ENCODE measurements at regions not wholly inside any gene's neighbourhood (a gene's known extent, or its start where the extent isn't known, plus 50 kb on each side); places are given as distances from the start of the nearest gene placed in this dataset.
"Not testable (repeated sequence)": the region's sequence is repeated elsewhere in the genome, so short reads cannot be mapped to it uniquely, and the experiment has no call there.

DNA sequence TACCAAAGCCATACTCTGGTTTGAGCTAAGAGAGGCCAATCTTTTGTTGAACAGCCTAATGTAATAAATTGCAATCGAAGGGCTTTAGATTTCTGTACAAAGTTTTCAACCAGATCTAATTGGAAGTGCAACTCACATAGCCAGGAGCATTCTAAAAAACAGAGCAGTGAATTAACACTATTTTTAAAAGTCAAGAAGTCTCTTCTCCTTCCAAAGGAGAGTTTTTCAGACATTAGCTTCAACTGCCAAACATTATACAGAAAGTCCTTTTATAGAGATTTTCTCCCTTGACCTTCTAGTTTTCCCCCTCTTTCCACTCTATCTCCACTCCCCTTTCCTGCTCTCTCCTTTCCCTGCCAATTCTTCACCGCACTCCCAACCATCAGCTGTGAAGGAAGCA, 259.6 kb downstream of the NOVA1 start:
- DNase-seq (ENCODE audit: insufficient read length, low spot score), result no peak
- no peak for TF ChIP-seq POLR2A (IDR thresholded peaks at IDR 0.05; ENCODE audit: low read depth, low read length)
- no peak for FAIRE-seq

DNA sequence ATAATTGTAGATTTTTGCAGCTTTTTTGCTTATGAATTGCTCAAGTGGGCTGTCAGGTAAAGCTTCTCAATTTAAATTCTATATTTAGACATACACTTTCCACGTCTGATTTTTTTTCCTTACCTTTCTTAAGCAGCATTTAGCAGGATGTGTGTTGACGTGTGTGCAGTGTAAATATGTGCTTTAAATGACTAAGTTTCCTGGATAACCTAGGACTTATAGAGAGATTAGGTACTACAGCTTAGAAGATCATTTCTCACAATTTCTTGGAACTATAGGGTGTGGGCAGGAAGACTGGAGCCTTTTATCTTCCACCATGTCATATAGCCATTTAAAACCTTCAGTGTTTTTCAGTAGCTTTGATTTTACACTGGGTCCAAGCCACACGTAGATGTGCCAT, 263.5 kb downstream of the NOVA1 start:
- no peak for TF ChIP-seq POLR2A (IDR thresholded peaks at IDR 0.05; ENCODE audit: low read depth, low read length)
- no peak for DNase-seq (ENCODE audit: insufficient read length, low spot score)
- no peak for FAIRE-seq

DNA sequence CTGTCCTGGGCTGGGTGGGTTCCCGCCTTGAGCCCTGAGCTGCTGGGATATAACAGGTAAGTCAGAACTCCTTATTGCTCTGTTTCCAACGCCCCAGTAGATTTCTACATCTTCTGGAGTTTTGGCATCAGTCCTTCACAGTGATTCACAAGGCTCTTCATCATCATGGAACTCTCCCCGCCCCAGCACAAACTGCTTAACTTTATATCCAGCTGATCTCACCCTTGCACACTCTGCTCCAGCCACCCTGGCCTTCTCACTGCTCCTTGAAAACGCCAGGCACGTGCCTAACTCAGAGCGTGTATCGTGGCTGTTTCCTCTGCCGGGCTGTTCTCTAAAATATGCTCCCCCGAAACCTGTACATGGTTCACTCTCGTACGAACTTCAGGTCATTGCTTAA, 264.9 kb downstream of the NOVA1 start:
- no peak for TF ChIP-seq POLR2A (IDR thresholded peaks at IDR 0.05; ENCODE audit: low read depth, low read length)
- DNase-seq (ENCODE audit: insufficient read length, low spot score) (no peak), FAIRE-seq (no peak)

- DNase-seq (ENCODE audit: insufficient read length, low spot score) (no peak), FAIRE-seq (no peak)
- no peak for TF ChIP-seq POLR2A (IDR thresholded peaks at IDR 0.05; ENCODE audit: low read depth, low read length)
These were observed 266.9 kb downstream of the NOVA1 start for GRCh38 chr14:26330982-26331381.

- FAIRE-seq, result no peak
These were observed 269.0 kb downstream of the NOVA1 start for GRCh38 chr14:26328791-26329190.

DNA sequence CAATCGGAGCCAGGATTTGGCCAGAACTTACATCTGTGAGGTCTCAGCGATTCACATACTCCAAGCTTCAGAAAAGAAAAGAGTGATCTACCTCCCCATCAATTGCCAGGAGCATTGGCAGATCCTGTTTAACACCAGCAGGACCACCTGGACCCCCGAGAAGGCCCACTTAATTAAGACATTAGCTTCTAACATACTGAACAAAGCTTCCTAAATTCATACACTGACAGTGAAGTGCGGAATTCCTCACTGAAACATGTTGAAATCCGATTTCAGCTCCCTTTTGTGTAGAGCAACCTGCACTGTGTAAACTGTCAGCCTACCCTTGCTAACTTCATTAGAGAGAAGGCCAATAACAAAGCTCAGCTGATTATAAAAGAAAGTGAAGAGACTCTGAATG, 274.0 kb downstream of the NOVA1 start:
- no peak for FAIRE-seq
- no peak for TF ChIP-seq POLR2A (IDR thresholded peaks at IDR 0.05; ENCODE audit: low read depth, low read length)
- no peak for DNase-seq (ENCODE audit: insufficient read length, low spot score)

More at GRCh38 chr14:26328791-26329190, 269.0 kb downstream of the NOVA1 start:
- no peak for TF ChIP-seq POLR2A (IDR thresholded peaks at IDR 0.05; ENCODE audit: low read depth, low read length)
- DNase-seq (ENCODE audit: insufficient read length, low spot score), result no peak

DNA sequence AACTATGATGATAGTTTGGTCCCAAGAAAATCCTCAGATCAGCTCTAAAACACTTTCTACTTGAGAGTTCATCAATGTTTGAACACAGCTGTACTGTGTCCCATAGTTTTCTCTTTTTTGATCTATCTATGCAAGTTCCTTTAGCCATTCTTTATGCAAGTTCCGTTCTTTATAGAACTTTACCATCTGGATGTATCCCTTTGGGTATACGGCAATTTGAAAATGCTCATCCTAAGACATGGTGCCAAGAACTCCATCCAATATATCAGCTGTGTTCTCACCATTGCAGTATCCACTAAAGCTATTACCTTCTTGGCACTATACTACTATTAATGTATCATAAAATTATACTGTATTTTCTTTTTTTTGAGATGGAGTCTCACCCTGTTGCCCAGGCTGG, 276.9 kb downstream of the NOVA1 start:
- TF ChIP-seq POLR2A (IDR thresholded peaks at IDR 0.05; ENCODE audit: low read depth, low read length), result no peak
- FAIRE-seq, result no peak
- DNase-seq (ENCODE audit: insufficient read length, low spot score), result no peak

- DNase-seq (ENCODE audit: insufficient read length, low spot score), result no peak
- no peak for FAIRE-seq
- TF ChIP-seq POLR2A (IDR thresholded peaks at IDR 0.05; ENCODE audit: low read depth, low read length), result no peak
These were observed 278.5 kb downstream of the NOVA1 start for GRCh38 chr14:26319139-26319864.

- no peak for DNase-seq (ENCODE audit: insufficient read length, low spot score)
- no peak for FAIRE-seq
- TF ChIP-seq POLR2A (IDR thresholded peaks at IDR 0.05; ENCODE audit: low read depth, low read length), result no peak
These were observed 293.8 kb downstream of the NOVA1 start for GRCh38 chr14:26304056-26304455.

DNA sequence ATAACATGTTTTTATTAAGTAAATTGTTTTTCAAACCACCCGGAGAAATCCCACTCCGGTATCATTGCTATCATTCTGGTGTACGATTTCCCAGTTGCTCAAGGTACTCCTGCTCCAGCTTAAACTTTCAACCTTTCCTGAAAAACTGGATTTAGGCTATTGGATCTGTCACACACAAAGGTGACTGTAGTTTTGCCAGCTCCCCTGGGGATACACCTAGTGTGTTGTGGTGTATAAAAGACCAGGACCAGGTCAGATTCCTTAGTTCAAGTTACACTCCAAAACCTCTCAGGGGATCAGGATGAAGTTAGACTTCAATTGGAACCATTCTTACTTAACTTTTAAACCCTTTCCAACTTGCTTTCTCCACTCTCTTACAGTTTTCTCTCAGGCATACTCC, 303.9 kb downstream of the NOVA1 start:
- DNase-seq (ENCODE audit: insufficient read length, low spot score), result no peak
- FAIRE-seq, result no peak
- no peak for TF ChIP-seq POLR2A (IDR thresholded peaks at IDR 0.05; ENCODE audit: low read depth, low read length)

- no peak for DNase-seq (ENCODE audit: insufficient read length, low spot score)
- FAIRE-seq, result no peak
- TF ChIP-seq POLR2A (IDR thresholded peaks at IDR 0.05; ENCODE audit: low read depth, low read length), result no peak
These were observed 307.8 kb downstream of the NOVA1 start for GRCh38 chr14:26289891-26290486.

- no peak for TF ChIP-seq POLR2A (IDR thresholded peaks at IDR 0.05; ENCODE audit: low read depth, low read length)
- DNase-seq (ENCODE audit: insufficient read length, low spot score), result no peak
- FAIRE-seq, result no peak
These were observed 311.0 kb downstream of the NOVA1 start for GRCh38 chr14:26286913-26287205.

DNA sequence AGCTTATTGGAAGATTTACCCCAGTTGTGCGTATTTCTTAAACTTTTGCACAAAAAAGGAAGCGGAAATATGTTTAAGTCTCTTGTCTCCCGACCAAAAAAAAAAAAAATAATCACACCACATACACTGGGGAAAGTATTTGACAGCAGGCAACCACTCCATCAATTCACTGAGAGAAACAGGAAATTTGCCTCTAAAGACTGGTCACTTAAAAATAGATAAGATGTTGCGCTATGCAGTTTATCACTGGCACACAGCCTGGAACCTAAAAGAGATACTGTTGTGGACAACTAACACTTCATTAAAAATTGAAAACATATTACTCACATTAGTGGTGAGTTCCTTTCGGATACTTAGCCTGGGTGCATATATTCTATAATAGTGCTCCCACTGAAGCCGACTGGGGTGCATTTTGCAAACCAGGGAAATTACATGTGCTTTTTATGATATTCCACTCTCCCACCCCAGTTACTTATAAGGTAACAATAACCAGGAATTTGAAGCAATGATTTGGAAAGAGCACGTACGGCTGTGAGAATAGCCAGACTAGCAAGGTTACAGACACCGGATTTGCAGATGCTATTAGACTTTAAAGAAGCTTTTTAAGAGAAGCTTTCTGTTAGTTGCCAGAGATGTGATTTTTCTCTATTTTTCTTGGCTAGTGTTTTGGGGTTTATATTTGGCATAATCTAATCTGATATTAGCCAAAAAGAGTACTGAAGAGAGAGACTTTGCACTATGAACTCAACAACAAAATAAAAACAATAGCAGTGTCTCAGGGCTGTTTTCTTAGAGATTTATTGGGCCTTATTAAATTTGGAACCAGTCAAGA, 311.5 kb downstream of the NOVA1 start:
- DNase-seq (ENCODE audit: insufficient read length, low spot score) (no peak), FAIRE-seq (no peak)
- TF ChIP-seq POLR2A (IDR thresholded peaks at IDR 0.05; ENCODE audit: low read depth, low read length), result no peak

GRCh38 chr14:26282578-26282977, 315.3 kb downstream of the NOVA1 start:
- FAIRE-seq, result no peak
- no peak for TF ChIP-seq POLR2A (IDR thresholded peaks at IDR 0.05; ENCODE audit: low read depth, low read length)
- DNase-seq (ENCODE audit: insufficient read length, low spot score), result no peak

DNA sequence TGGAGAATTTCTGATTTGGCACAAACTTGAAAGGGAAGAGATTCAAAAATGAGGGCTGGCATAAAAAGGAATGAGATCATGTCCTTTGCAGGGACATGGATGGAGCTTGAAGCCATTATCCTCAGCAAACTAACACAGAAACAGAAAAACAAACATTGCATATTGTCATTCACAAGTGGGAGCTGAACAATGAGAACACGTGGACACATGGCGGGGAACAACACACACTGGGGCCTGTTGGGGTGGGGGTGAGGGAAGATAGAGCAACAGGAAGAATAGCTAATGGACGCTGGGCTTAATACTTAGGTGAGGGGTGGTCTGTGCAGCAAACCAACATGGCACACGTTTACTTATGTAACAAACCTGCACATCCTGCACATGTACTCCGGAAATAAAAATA, 315.8 kb downstream of the NOVA1 start:
- not testable (repeated sequence) for FAIRE-seq; DNase-seq (ENCODE audit: insufficient read length, low spot score)

All from H54 (cell line).